Type B pancreatic cell (in vitro differentiated cells): ENCODE measurements at regions not wholly inside any gene's neighbourhood (a gene's known extent, or its start where the extent isn't known, plus 50 kb on each side); places are given as distances from the start of the nearest gene placed in this dataset.
"Not testable (repeated sequence)": the region's sequence is repeated elsewhere in the genome, so short reads cannot be mapped to it uniquely, and the experiment has no call there.

Experiments
- DNase-seq: peaks from one replicate; pipeline ENCODE4 v3.0.0; 2021; ENCODE audit warnings: mixed read lengths; ENCODE audit not compliant: unreplicated experiment; ENCODE audit errors: extremely low spot score
- H3K27ac Mint-ChIP-seq: 2 replicates; pipeline ENCODE4 v1.8.0; 2021; ENCODE audit warnings: mild to moderate bottlenecking, mixed read lengths
- H3K27me3 Mint-ChIP-seq: 2 replicates; pipeline ENCODE4 v1.8.0; 2021; ENCODE audit warnings: mixed read lengths
- H3K36me3 Mint-ChIP-seq: 2 replicates; pipeline ENCODE4 v1.8.0; 2021; ENCODE audit warnings: mixed read lengths
- H3K4me1 Mint-ChIP-seq: one replicate; pipeline ENCODE4 v1.8.0; 2021; ENCODE audit warnings: mixed read lengths; ENCODE audit not compliant: unreplicated experiment
- H3K4me3 Mint-ChIP-seq: 2 replicates; pipeline ENCODE4 v1.8.0; 2021; ENCODE audit warnings: mild to moderate bottlenecking, mixed read lengths
- H3K9me3 Mint-ChIP-seq: 2 replicates; pipeline ENCODE4 v1.8.0; 2021; ENCODE audit warnings: mixed read lengths
- CTCF ChIP-seq: fragments of 200-600 bp; sonication (generic); conservative IDR thresholded peaks from 2 replicates; pipeline ENCODE4 v1.5.0; 2021; ENCODE audit warnings: antibody characterized with exemption, mild to moderate bottlenecking

- Mint-ChIP-seq H3K27me3 (no peaks in the 10 kb centered on the region), H3K4me3 (no peak overlapping the region), H3K36me3 (no peaks in the 10 kb centered on the region), H3K9me3 (peaks cover 13% of the 10 kb centered on the region), H3K4me1 (peaks cover 4% of the 10 kb centered on the region), H3K27ac (no peak overlapping the region)
- no peak for DNase-seq
- TF ChIP-seq CTCF = no peak
Measured at GRCh38 chr4:181013162-181013561, 1230.0 kb upstream of the TENM3 start.

DNA sequence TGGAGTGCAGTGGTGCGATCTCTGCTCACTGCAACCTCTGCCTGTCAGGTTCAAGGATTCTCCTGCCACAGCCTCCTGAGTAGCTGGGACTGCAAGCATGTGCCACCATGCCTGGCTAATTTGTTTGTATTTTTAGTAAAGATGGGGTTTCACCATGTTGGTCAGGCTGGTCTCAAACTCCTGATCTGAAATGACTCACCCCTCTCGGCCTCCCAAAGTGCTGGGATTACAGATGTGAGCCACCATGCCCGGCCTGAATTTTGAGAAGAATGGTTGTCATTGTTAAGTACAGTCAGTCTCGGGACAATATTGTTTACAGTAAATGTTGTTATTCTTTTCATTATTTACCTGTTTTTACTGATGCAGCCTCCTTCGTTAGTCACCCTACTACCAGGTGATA is 1226.2 kb upstream of the TENM3 start:
- Mint-ChIP-seq H3K36me3 (no peaks in the 10 kb centered on the region), H3K9me3 (peaks cover 17% of the 10 kb centered on the region), H3K4me1 (peaks cover 4% of the 10 kb centered on the region), H3K27me3 (no peaks in the 10 kb centered on the region), H3K4me3 (no peak overlapping the region), H3K27ac (no peak overlapping the region)
- no peak for DNase-seq
- no peak for TF ChIP-seq CTCF

DNA sequence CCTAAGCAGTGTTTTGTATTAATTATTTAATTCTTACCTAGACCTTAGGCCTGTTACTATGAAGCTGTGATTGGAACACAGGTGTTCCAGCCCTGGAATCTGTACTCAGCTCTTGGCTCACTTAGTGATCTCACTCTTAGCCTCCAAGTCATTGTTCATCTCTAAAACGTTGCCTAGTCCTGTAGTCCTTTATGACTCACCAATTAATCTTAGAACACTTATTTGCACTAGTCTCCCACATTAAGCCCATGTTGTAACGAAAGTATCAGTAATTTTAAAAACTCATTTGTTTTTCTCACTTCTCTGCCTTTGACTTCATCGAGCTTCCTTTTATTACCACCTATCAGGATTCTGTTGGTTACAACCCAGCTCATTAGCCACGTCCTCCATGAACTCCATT is 1224.7 kb upstream of the TENM3 start:
- H3K27me3 Mint-ChIP-seq = no peaks in the 10 kb centered on the region
- no peak for TF ChIP-seq CTCF
- H3K9me3 Mint-ChIP-seq = peaks cover 7% of the 10 kb centered on the region

GRCh38 chr4:181018913-181019312 is 1224.3 kb upstream of the TENM3 start:
- Mint-ChIP-seq H3K27ac (no peak overlapping the region), H3K27me3 (no peaks in the 10 kb centered on the region), H3K4me1 (peaks cover 4% of the 10 kb centered on the region), H3K4me3 (no peak overlapping the region), H3K9me3 (peaks cover 4% of the 10 kb centered on the region), H3K36me3 (no peaks in the 10 kb centered on the region)
- no peak for TF ChIP-seq CTCF
- no peak for DNase-seq

More for the DNA sequence above, 1224.7 kb upstream of the TENM3 start:
- Mint-ChIP-seq H3K27ac (no peak overlapping the region), H3K36me3 (no peaks in the 10 kb centered on the region), H3K4me1 (peaks cover 4% of the 10 kb centered on the region), H3K4me3 (no peak overlapping the region)
- DNase-seq = no peak

GRCh38 chr4:181020456-181020855 is 1222.7 kb upstream of the TENM3 start:
- H3K9me3 Mint-ChIP-seq = peaks cover 9% of the 10 kb centered on the region
- H3K4me3 Mint-ChIP-seq = no peak overlapping the region
- H3K36me3 Mint-ChIP-seq = no peaks in the 10 kb centered on the region
- no peak for TF ChIP-seq CTCF
- peaks cover 4% of the 10 kb centered on the region for H3K4me1 Mint-ChIP-seq
- no peaks in the 10 kb centered on the region for H3K27me3 Mint-ChIP-seq
- no peak for DNase-seq
- no peak overlapping the region for H3K27ac Mint-ChIP-seq

GRCh38 chr4:181021213-181021612 is 1222.0 kb upstream of the TENM3 start:
- no peak overlapping the region for H3K27ac Mint-ChIP-seq
- peaks cover 9% of the 10 kb centered on the region for H3K9me3 Mint-ChIP-seq
- peaks cover 4% of the 10 kb centered on the region for H3K4me1 Mint-ChIP-seq
- no peak overlapping the region for H3K4me3 Mint-ChIP-seq
- DNase-seq = no peak
- no peaks in the 10 kb centered on the region for H3K27me3 Mint-ChIP-seq
- no peak for TF ChIP-seq CTCF
- H3K36me3 Mint-ChIP-seq = no peaks in the 10 kb centered on the region

DNA sequence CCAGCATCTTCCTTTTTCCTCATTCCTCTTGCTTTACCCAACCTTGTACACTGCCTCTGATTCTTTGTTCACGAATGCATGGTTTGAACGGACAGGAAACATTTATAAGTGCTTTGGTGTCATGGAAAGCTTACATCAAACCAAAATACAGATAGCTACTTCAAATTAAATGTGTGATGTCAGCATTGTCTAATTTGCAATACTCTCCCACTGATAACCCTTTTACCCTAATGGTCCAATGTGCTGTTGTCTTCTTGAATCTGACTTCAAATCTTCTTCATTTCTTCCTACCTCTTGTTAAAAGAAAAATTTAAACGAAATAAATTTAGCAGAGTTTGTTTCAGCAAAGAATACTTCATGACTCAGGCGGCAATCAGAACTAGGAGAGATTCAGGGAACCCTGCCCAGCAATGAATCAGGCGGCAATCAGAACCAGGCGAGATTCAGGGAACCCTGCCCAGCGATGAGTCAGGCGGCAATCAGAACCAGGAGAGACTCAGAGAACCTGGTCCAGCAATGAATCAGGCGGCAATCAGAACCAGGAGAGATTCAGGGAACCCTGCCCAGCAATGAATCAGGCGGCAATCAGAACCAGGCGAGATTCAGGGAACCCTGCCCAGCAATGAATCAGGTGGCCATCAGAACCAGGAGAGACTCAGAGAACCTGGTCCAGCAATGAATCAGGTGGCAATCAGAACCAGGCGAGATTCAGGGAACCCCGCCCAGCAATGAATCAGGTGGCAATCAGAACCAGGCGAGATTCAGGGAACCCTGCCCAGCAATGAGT is 1212.9 kb upstream of the TENM3 start:
- H3K27ac Mint-ChIP-seq, DNase-seq, H3K4me1 Mint-ChIP-seq, H3K4me3 Mint-ChIP-seq, H3K27me3 Mint-ChIP-seq, H3K36me3 Mint-ChIP-seq: not testable (repeated sequence)
- H3K9me3 Mint-ChIP-seq = peaks cover 11% of the 10 kb centered on the region
